Ovary (tissue), 3 donors: ENCODE measurements at regions not wholly inside any gene's neighbourhood (a gene's known extent, or its start where the extent isn't known, plus 50 kb on each side); places are given as distances from the start of the nearest gene placed in this dataset.

Source experiments
- CTCF ChIP-seq, 3 donors: fragments of 450-650 bp in 2 of 3; fragments of 200-600 bp in 1 of 3; IDR thresholded peaks; one replicate each; pipeline versions ENCODE4 v1.5.1 to v1.8.0; 2016 to 2022; ENCODE audit warnings: antibody characterized with exemption in 3 of 3, mild to moderate bottlenecking in 1 of 3
- EP300 ChIP-seq: sonication (generic); formaldehyde crosslinking; IDR thresholded peaks from one replicate; pipeline ENCODE4 v1.6.1; 2017; ENCODE audit warnings: antibody characterized with exemption
- POLR2A ChIP-seq: fragments of 450-650 bp; IDR thresholded peaks from one replicate; pipeline ENCODE4 v1.6.1; 2017; ENCODE audit warnings: antibody characterized with exemption, mild to moderate bottlenecking, moderate library complexity
- donor health status: DM: no; HTN: no; CAD: no.

- TF ChIP-seq CTCF (IDR thresholded peaks at IDR 0.05): no peak
- no peak for TF ChIP-seq POLR2A
- TF ChIP-seq EP300: no peak
Measured at GRCh38 chr4:97103252-97103651, 1040.0 kb downstream of the STPG2 start.
